ENCODE measurements at regions not wholly inside any gene's neighbourhood (a gene's known extent, or its start where the extent isn't known, plus 50 kb on each side); places are given as distances from the start of the nearest gene placed in this dataset.

- intact Hi-C loops (cut with DNase I), result loop anchor here in 2 of 4 donors (2.0 to 10.0 kb wide), 4 partner anchors 181 to 957 kb away; partner anchors contain the start of gene PDS5B (in 2 of the 2)
- peak overlapping the region; percentile 92 to 96 for H3K27ac ChIP-seq
- H3K9me3 ChIP-seq, result no peaks in the 10 kb centered on the region
- H3K4me3 ChIP-seq, result no peak overlapping the region
- H3K27me3 ChIP-seq, result no peaks in the 10 kb centered on the region
- no peak for DNase-seq
- 43 to 53% (median 46%) methylated on average over 3 of the region's 3 CpGs for WGBS, 3 donors
- TF ChIP-seq EP300 (IDR thresholded peaks at IDR 0.05) (no peak), POLR2A (IDR thresholded peaks at IDR 0.05) (no peak), CTCF (IDR thresholded peaks at IDR 0.05) (no peak)
- H3K4me1 ChIP-seq (ENCODE audit: insufficient read depth), result peaks cover 3% of the 10 kb centered on the region
- H3K36me3 ChIP-seq, result no peaks in the 10 kb centered on the region
Measured at GRCh38 chr13:33543631-33544265, 258.2 kb upstream of the STARD13 start.

- H3K27me3 ChIP-seq, result no peaks in the 10 kb centered on the region
- H3K4me1 ChIP-seq (ENCODE audit: insufficient read depth), result peaks cover 3% of the 10 kb centered on the region
- 45 to 60% (median 55%) methylated on average over 3 of the region's 3 CpGs for WGBS, 3 donors
- no peaks in the 10 kb centered on the region for H3K36me3 ChIP-seq
- TF ChIP-seq POLR2A (IDR thresholded peaks at IDR 0.05) (no peak), EP300 (IDR thresholded peaks at IDR 0.05) (no peak), CTCF (IDR thresholded peaks at IDR 0.05) (no peak)
- H3K27ac ChIP-seq, result peak overlapping the region in 1 of 2 donors; percentile 96
- no peaks in the 10 kb centered on the region for H3K9me3 ChIP-seq
- intact Hi-C loops (cut with DNase I), result loop anchor here in 1 of 4 donors (5.0 to 10.0 kb wide), 3 partner anchors 180 to 957 kb away; partner anchors contain the start of gene PDS5B
- no peak overlapping the region for H3K4me3 ChIP-seq
- no peak for DNase-seq
Measured at GRCh38 chr13:33544308-33544707, 258.8 kb upstream of the STARD13 start.

GRCh38 chr13:33545492-33545891, 259.9 kb upstream of the STARD13 start:
- no peaks in the 10 kb centered on the region for H3K36me3 ChIP-seq
- TF ChIP-seq POLR2A (IDR thresholded peaks at IDR 0.05), result no peak
- TF ChIP-seq CTCF (IDR thresholded peaks at IDR 0.05), result no peak
- no peak for TF ChIP-seq EP300 (IDR thresholded peaks at IDR 0.05)
- peaks cover 3% of the 10 kb centered on the region for H3K4me1 ChIP-seq (ENCODE audit: insufficient read depth)
- no peak overlapping the region for H3K4me3 ChIP-seq
- 84 to 94% (median 90%) methylated on average over 3 of the region's 3 CpGs for WGBS, 3 donors
- intact Hi-C loops (cut with DNase I), result loop anchor here in 1 of 4 donors (10.0 kb wide), 1 partner anchor 179 kb away; no protein-coding TSS in a partner anchor
- DNase-seq, result no peak
- no peaks in the 10 kb centered on the region for H3K9me3 ChIP-seq
- no peaks in the 10 kb centered on the region for H3K27me3 ChIP-seq
- no peak overlapping the region for H3K27ac ChIP-seq

GRCh38 chr13:33547035-33547434, 261.5 kb upstream of the STARD13 start:
- intact Hi-C loops (cut with DNase I), result loop anchor here in 1 of 4 donors (10.0 kb wide), 1 partner anchor 178 kb away; no protein-coding TSS in a partner anchor
- WGBS, 3 donors, result 5 to 35% (median 27%) methylated on average over 1 of the region's 1 CpG
- no peak for TF ChIP-seq POLR2A (IDR thresholded peaks at IDR 0.05)
- no peak for TF ChIP-seq EP300 (IDR thresholded peaks at IDR 0.05)
- no peak for TF ChIP-seq CTCF (IDR thresholded peaks at IDR 0.05)
- H3K4me1 ChIP-seq (ENCODE audit: insufficient read depth), result peaks cover 1% of the 10 kb centered on the region
- H3K27ac ChIP-seq, result no peak overlapping the region
- H3K27me3 ChIP-seq, result no peaks in the 10 kb centered on the region
- no peaks in the 10 kb centered on the region for H3K36me3 ChIP-seq
- DNase-seq, result no peak
- no peak overlapping the region for H3K4me3 ChIP-seq
- H3K9me3 ChIP-seq, result no peaks in the 10 kb centered on the region

All from ovary (tissue), 7 donors.